Peyer's patch (tissue), 4 donors: ENCODE measurements at regions not wholly inside any gene's neighbourhood (a gene's known extent, or its start where the extent isn't known, plus 50 kb on each side); places are given as distances from the start of the nearest gene placed in this dataset.

Source experiments
- POLR2A ChIP-seq, 2 donors: fragments of 450-650 bp; IDR thresholded peaks; one replicate each; pipeline ENCODE4 v1.5.1; 2017; ENCODE audit warnings: antibody characterized with exemption in 2 of 2, mild to moderate bottlenecking in 2 of 2, moderate library complexity in 2 of 2
- TF ChIP-seq, protein P1 (sequence below), 6 experiments: fragments of 450-650 bp in 4 of 6; fragments of 200-600 bp in 2 of 6; sonication (generic) in 1 of 6; IDR thresholded peaks; one replicate each; pipeline ENCODE4 v1.5.1; 2017 to 2019; ENCODE audit warnings: antibody characterized with exemption in 6 of 6, mild to moderate bottlenecking in 3 of 6, moderate library complexity in 1 of 6

DNA sequence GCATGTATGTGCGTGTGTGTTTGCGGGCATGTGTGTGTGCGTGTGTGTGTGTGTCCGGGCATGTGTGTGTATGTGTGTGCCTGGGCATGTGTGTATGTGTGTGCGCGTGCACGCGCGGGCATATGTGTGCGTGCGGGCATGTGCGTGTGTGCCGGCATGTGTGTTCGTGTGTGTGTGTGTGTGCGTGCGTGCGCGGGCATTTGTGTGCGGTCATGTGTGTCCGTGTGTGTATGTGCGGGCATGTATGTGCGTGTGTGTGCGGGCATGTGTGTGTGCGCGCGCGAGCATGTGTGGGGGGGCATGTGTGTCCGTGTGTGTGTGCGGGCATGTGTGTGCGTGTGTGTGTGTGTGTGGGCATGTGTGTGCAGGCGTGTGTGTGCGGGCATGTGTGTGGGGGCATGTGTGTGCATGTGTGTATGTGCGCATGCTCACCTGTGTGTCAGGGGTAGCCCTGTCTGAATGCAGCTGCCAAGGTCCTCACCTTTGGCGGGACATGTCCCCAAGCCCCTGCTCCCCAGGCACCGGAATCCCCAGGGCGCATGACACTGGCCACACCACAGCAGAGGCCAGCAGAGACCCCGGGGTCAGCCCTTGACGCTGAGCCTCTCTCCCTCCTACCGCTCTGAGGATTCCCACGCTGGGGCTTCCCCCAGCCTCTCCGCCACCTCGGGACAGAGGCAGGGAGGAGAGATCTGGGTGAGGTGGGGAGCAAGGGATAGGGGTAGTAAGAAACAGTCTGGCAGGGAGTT is 109.5 kb upstream of the NCOR2 start:
- TF ChIP-seq, protein P1, sequence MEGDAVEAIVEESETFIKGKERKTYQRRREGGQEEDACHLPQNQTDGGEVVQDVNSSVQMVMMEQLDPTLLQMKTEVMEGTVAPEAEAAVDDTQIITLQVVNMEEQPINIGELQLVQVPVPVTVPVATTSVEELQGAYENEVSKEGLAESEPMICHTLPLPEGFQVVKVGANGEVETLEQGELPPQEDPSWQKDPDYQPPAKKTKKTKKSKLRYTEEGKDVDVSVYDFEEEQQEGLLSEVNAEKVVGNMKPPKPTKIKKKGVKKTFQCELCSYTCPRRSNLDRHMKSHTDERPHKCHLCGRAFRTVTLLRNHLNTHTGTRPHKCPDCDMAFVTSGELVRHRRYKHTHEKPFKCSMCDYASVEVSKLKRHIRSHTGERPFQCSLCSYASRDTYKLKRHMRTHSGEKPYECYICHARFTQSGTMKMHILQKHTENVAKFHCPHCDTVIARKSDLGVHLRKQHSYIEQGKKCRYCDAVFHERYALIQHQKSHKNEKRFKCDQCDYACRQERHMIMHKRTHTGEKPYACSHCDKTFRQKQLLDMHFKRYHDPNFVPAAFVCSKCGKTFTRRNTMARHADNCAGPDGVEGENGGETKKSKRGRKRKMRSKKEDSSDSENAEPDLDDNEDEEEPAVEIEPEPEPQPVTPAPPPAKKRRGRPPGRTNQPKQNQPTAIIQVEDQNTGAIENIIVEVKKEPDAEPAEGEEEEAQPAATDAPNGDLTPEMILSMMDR (IDR thresholded peaks at IDR 0.05) = no peak
- TF ChIP-seq POLR2A (IDR thresholded peaks at IDR 0.05) = no peak
